ENCODE measurements at regions not wholly inside any gene's neighbourhood (a gene's known extent, or its start where the extent isn't known, plus 50 kb on each side); places are given as distances from the start of the nearest gene placed in this dataset.

- TF ChIP-seq CTCF (IDR thresholded peaks at IDR 0.05; ENCODE audit: extremely low read depth, missing control alignments) = no peak
- DNase-seq (ENCODE audit: low spot score) = no peak
Measured at GRCh38 chr3:116848248-116848829, 138.8 kb downstream of the TUSC7 start.

GRCh38 chr3:116849261-116849688 lies 139.7 kb downstream of the TUSC7 start:
- TF ChIP-seq CTCF (IDR thresholded peaks at IDR 0.05; ENCODE audit: extremely low read depth, missing control alignments) = no peak
- DNase-seq (ENCODE audit: low spot score) = no peak

- no peak for DNase-seq (ENCODE audit: low spot score)
- TF ChIP-seq CTCF (IDR thresholded peaks at IDR 0.05; ENCODE audit: extremely low read depth, missing control alignments) = no peak
Measured at GRCh38 chr3:116852803-116853202, 143.2 kb downstream of the TUSC7 start.

GRCh38 chr3:116863270-116863770 lies 153.7 kb downstream of the TUSC7 start:
- TF ChIP-seq CTCF (IDR thresholded peaks at IDR 0.05; ENCODE audit: extremely low read depth, missing control alignments) = no peak
- DNase-seq (ENCODE audit: low spot score) = no peak

GRCh38 chr3:116863822-116864589 lies 154.4 kb downstream of the TUSC7 start:
- DNase-seq (ENCODE audit: low spot score) = peak; percentile 22
- TF ChIP-seq CTCF (IDR thresholded peaks at IDR 0.05; ENCODE audit: extremely low read depth, missing control alignments) = no peak

GRCh38 chr3:116864590-116864927 lies 155.0 kb downstream of the TUSC7 start:
- DNase-seq (ENCODE audit: low spot score) = no peak
- no peak for TF ChIP-seq CTCF (IDR thresholded peaks at IDR 0.05; ENCODE audit: extremely low read depth, missing control alignments)

GRCh38 chr3:116870379-116870778 lies 160.8 kb downstream of the TUSC7 start:
- DNase-seq (ENCODE audit: low spot score) = no peak
- no peak for TF ChIP-seq CTCF (IDR thresholded peaks at IDR 0.05; ENCODE audit: extremely low read depth, missing control alignments)

Data from GM20000 (cell line).